B cell (primary cell): ENCODE measurements at regions not wholly inside any gene's neighbourhood (a gene's known extent, or its start where the extent isn't known, plus 50 kb on each side); places are given as distances from the start of the nearest gene placed in this dataset.

Experiments used
- EZH2 ChIP-seq: IDR thresholded peaks from 2 replicates; pipeline ENCODE4 v1.6.1; 2012; ENCODE audit warnings: borderline replicate concordance, low read depth, mild to moderate bottlenecking, moderate library complexity, low read length; ENCODE audit not compliant: insufficient read depth, poor library complexity, severe bottlenecking
- TF ChIP-seq, protein P1 (sequence below): fragments of 200-600 bp; IDR thresholded peaks from one replicate; pipeline ENCODE4 v1.8.0; 2022; ENCODE audit warnings: antibody characterized with exemption, mild to moderate bottlenecking

DNA sequence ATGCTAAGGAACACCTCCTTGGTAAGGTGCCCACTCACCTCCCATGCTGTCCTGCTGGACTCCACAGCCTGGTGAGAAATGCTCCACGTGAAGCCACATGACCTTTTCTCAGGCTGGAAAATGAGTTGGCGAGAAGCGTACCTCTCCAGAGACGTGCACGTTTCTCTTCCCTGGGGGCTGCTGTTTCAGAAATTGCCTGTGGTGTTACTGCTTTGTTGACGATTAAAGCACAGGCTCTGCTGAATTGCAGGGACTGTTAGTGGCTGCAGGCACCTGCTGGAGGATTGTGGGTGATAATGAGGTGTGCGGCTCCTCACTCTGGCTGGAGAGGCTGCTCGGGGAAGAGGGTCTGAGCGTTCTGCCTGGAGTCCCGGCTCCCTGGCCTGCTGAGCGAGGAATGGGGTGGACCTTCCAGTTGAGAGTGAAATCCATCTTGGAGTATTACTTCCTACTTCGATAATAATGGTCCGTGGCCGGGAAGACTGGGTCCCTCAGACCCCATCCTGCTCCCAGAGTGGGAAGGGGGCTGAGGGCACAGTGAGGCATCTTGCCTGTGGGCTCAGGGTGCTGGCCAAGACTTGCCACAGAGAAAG is 199.3 kb upstream of the HDAC4 start:
- TF ChIP-seq, protein P1, sequence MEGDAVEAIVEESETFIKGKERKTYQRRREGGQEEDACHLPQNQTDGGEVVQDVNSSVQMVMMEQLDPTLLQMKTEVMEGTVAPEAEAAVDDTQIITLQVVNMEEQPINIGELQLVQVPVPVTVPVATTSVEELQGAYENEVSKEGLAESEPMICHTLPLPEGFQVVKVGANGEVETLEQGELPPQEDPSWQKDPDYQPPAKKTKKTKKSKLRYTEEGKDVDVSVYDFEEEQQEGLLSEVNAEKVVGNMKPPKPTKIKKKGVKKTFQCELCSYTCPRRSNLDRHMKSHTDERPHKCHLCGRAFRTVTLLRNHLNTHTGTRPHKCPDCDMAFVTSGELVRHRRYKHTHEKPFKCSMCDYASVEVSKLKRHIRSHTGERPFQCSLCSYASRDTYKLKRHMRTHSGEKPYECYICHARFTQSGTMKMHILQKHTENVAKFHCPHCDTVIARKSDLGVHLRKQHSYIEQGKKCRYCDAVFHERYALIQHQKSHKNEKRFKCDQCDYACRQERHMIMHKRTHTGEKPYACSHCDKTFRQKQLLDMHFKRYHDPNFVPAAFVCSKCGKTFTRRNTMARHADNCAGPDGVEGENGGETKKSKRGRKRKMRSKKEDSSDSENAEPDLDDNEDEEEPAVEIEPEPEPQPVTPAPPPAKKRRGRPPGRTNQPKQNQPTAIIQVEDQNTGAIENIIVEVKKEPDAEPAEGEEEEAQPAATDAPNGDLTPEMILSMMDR, result no peak
- TF ChIP-seq EZH2, result no peak
